ENCODE measurements at regions not wholly inside any gene's neighbourhood (a gene's known extent, or its start where the extent isn't known, plus 50 kb on each side); places are given as distances from the start of the nearest gene placed in this dataset.

DNA sequence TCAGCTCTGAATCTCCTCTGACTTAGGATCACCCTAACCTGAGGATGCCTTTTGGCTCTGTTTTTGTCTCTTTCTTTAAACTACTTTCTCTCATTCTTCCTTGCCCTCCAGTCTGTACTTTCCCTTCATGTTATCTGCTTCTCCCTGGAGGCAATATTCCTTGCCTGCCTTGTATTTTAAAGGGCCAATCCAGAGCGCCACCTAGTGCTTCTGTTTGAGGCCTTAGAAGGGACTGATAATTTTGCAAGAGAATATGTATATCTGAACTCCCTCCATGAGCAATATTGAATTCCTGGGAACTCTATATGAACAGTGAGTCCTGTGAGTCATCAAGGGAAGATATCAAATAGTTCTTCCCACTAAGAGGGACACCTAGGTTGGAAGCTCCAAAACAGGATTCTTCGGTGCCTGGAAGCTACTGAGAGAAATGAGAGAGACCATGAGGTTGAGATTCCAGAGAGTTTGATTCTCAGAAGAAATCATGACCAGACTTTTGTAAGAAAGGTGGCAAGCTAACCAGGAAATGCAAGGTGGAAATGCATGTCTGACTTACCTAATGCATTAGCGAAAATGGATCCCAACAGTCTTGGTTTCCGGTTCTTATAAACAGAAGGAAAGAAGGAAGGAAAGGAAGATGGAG is 203.8 kb upstream of the CD96 start:
- H2AK5ac ChIP-seq (ENCODE audit: insufficient read length, low read length) = no peak overlapping the region
- H3K14ac ChIP-seq (ENCODE audit: insufficient read depth, low read length) = no peak overlapping the region
- no peak overlapping the region for H4K5ac ChIP-seq (ENCODE audit: insufficient read length, low read depth, low read length)
- no peak overlapping the region for H2AFZ ChIP-seq (ENCODE audit: low read length)
- no peak overlapping the region for H4K91ac ChIP-seq (ENCODE audit: insufficient read length, low read depth, low read length)
- H3K23ac ChIP-seq (ENCODE audit: insufficient read length, low read depth, low read length) = no peak overlapping the region
- WGBS (ENCODE audit: extremely low coverage, insufficient read length, low lambda C conversion rate) = no CpG with 5 or more reads among the region's 4 CpGs
- Mint-ChIP-seq H3K36me3 (ENCODE audit: insufficient read depth in 1 of 3, low read depth in 3 of 3) (peaks cover 0 to 19% (median 10%) of the 10 kb centered on the region in 3 experiments; a peak in 6 of 7 replicates), H3K27ac (no peak overlapping the region), H3K4me1 (peaks cover 8 to 10% of the 10 kb centered on the region in 2 experiments), H3K27me3 (ENCODE audit: low read depth) (no peaks in the 10 kb centered on the region), H3K4me3 (no peak overlapping the region), H3K9me3 (peaks cover 15 to 16% of the 10 kb centered on the region in 2 experiments)
- no peaks in the 10 kb centered on the region for H4K20me1 ChIP-seq (ENCODE audit: control insufficient read depth, insufficient read depth, insufficient read length)
- H2BK120ac ChIP-seq (ENCODE audit: low read depth, low read length, poor library complexity, severe bottlenecking) = no peak overlapping the region
- H3K4me1 ChIP-seq (ENCODE audit: insufficient read depth, low read length) = no peaks in the 10 kb centered on the region
- H3K27me3 ChIP-seq (ENCODE audit: insufficient read depth, low read length) = no peaks in the 10 kb centered on the region
- H2BK5ac ChIP-seq (ENCODE audit: insufficient read length, low read length) = no peak overlapping the region
- H2BK20ac ChIP-seq (ENCODE audit: low read depth, low read length, poor library complexity, severe bottlenecking) = no peak overlapping the region
- H2BK12ac ChIP-seq (ENCODE audit: insufficient read length, low read depth, low read length) = no peak overlapping the region
- H3K9me3 ChIP-seq (ENCODE audit: control insufficient read depth, low read depth, low read length) = peaks cover 5% of the 10 kb centered on the region
- no peaks in the 10 kb centered on the region for H3K79me2 ChIP-seq (ENCODE audit: insufficient read depth, low read length)
- no peaks in the 10 kb centered on the region for H3K23me2 ChIP-seq (ENCODE audit: insufficient read length, low read depth, low read length, poor library complexity, severe bottlenecking)
- no peak overlapping the region for H2BK15ac ChIP-seq (ENCODE audit: low read depth, low read length)
- peak; percentile 55 for DNase-seq
- H3K18ac ChIP-seq (ENCODE audit: insufficient read length, low read depth, low read length) = no peak overlapping the region
- no peak overlapping the region for H3K56ac ChIP-seq (ENCODE audit: insufficient read length, low read depth, low read length)
- H3K4me2 ChIP-seq (ENCODE audit: insufficient read depth, insufficient read length, low read length) = no peak overlapping the region
- no peak overlapping the region for H3T11ph ChIP-seq (ENCODE audit: low read length)
- H3K79me1 ChIP-seq (ENCODE audit: insufficient read depth, low read depth, low read length, poor library complexity, severe bottlenecking) = no peaks in the 10 kb centered on the region
- H3K9ac ChIP-seq (ENCODE audit: extremely low read depth, insufficient read length, low read length) = no peak overlapping the region
- H3K4ac ChIP-seq (ENCODE audit: low read depth, low read length) = no peak overlapping the region
- no peak overlapping the region for H3K27ac ChIP-seq (ENCODE audit: insufficient read length, low read depth, low read length)
- H4K8ac ChIP-seq (replicated peaks; ENCODE audit: insufficient read length, low read depth, low read length) = no peak overlapping the region
- TF ChIP-seq, protein P1, sequence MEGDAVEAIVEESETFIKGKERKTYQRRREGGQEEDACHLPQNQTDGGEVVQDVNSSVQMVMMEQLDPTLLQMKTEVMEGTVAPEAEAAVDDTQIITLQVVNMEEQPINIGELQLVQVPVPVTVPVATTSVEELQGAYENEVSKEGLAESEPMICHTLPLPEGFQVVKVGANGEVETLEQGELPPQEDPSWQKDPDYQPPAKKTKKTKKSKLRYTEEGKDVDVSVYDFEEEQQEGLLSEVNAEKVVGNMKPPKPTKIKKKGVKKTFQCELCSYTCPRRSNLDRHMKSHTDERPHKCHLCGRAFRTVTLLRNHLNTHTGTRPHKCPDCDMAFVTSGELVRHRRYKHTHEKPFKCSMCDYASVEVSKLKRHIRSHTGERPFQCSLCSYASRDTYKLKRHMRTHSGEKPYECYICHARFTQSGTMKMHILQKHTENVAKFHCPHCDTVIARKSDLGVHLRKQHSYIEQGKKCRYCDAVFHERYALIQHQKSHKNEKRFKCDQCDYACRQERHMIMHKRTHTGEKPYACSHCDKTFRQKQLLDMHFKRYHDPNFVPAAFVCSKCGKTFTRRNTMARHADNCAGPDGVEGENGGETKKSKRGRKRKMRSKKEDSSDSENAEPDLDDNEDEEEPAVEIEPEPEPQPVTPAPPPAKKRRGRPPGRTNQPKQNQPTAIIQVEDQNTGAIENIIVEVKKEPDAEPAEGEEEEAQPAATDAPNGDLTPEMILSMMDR (conservative IDR thresholded peaks at IDR 0.05) = peak; percentile 89
